NCI-H1694 treated with DMSO at 0.1 percent for 48 hours (cell line): ENCODE measurements at regions not wholly inside any gene's neighbourhood (a gene's known extent, or its start where the extent isn't known, plus 50 kb on each side); places are given as distances from the start of the nearest gene placed in this dataset.

Source experiments
- DNase-seq: peaks from one replicate; lab custom pipeline; 2025; lab: John Stamatoyannopoulos, UW

GRCh38 chr13:40389081-40389641, 277.3 kb downstream of the FOXO1 start:
- no peak for DNase-seq

GRCh38 chr13:40390401-40390916, 276.0 kb downstream of the FOXO1 start:
- no peak for DNase-seq

GRCh38 chr13:40391788-40392187, 274.7 kb downstream of the FOXO1 start:
- DNase-seq, result no peak

- DNase-seq, result no peak
These were observed 272.0 kb downstream of the FOXO1 start for GRCh38 chr13:40394304-40394985.

GRCh38 chr13:40398065-40398464, 268.4 kb downstream of the FOXO1 start:
- DNase-seq, result no peak

- no peak for DNase-seq
These were observed 266.7 kb downstream of the FOXO1 start for GRCh38 chr13:40399756-40400155.

- no peak for DNase-seq
These were observed 264.3 kb downstream of the FOXO1 start for GRCh38 chr13:40401911-40402776.

- DNase-seq, result no peak
These were observed 263.5 kb downstream of the FOXO1 start for GRCh38 chr13:40402931-40403431.

- DNase-seq, result no peak
These were observed 262.8 kb downstream of the FOXO1 start for GRCh38 chr13:40403509-40404241.

- DNase-seq, result no peak
These were observed 262.0 kb downstream of the FOXO1 start for GRCh38 chr13:40404407-40404806.

- DNase-seq, result no peak
These were observed 261.3 kb downstream of the FOXO1 start for GRCh38 chr13:40404967-40405716.

GRCh38 chr13:40406405-40407120, 259.9 kb downstream of the FOXO1 start:
- DNase-seq, result no peak

GRCh38 chr13:40407567-40407966, 258.9 kb downstream of the FOXO1 start:
- DNase-seq, result no peak

GRCh38 chr13:40408602-40409001, 257.8 kb downstream of the FOXO1 start:
- no peak for DNase-seq

GRCh38 chr13:40409278-40409677, 257.2 kb downstream of the FOXO1 start:
- DNase-seq, result no peak

GRCh38 chr13:40410315-40410714, 256.1 kb downstream of the FOXO1 start:
- no peak for DNase-seq

GRCh38 chr13:40420160-40420740, 246.2 kb downstream of the FOXO1 start:
- DNase-seq, result no peak

- no peak for DNase-seq
These were observed 243.7 kb downstream of the FOXO1 start for GRCh38 chr13:40422588-40423235.

- DNase-seq, result no peak
These were observed 238.1 kb downstream of the FOXO1 start for GRCh38 chr13:40428354-40428753.
